C4-2B (cell line): ENCODE measurements at regions not wholly inside any gene's neighbourhood (a gene's known extent, or its start where the extent isn't known, plus 50 kb on each side); places are given as distances from the start of the nearest gene placed in this dataset.

Experiments used
- CTCF ChIP-seq: fragments of 450-650 bp; conservative IDR thresholded peaks from 2 replicates; pipeline ENCODE4 v1.5.1; 2017; ENCODE audit warnings: mild to moderate bottlenecking
- ZFX ChIP-seq: fragments of 450-650 bp; IDR thresholded peaks from 2 replicates; pipeline ENCODE4 v1.6.1; 2017

- TF ChIP-seq CTCF (no peak), ZFX (no peak)
These were observed 369.1 kb downstream of the TAF11L14 start for GRCh38 chr5:18003312-18003711.
